ENCODE measurements at regions not wholly inside any gene's neighbourhood (a gene's known extent, or its start where the extent isn't known, plus 50 kb on each side); places are given as distances from the start of the nearest gene placed in this dataset.

GRCh38 chr18:51255693-51256092 is 58.2 kb upstream of the MEX3C start (continued):
- TF ChIP-seq, protein P1, sequence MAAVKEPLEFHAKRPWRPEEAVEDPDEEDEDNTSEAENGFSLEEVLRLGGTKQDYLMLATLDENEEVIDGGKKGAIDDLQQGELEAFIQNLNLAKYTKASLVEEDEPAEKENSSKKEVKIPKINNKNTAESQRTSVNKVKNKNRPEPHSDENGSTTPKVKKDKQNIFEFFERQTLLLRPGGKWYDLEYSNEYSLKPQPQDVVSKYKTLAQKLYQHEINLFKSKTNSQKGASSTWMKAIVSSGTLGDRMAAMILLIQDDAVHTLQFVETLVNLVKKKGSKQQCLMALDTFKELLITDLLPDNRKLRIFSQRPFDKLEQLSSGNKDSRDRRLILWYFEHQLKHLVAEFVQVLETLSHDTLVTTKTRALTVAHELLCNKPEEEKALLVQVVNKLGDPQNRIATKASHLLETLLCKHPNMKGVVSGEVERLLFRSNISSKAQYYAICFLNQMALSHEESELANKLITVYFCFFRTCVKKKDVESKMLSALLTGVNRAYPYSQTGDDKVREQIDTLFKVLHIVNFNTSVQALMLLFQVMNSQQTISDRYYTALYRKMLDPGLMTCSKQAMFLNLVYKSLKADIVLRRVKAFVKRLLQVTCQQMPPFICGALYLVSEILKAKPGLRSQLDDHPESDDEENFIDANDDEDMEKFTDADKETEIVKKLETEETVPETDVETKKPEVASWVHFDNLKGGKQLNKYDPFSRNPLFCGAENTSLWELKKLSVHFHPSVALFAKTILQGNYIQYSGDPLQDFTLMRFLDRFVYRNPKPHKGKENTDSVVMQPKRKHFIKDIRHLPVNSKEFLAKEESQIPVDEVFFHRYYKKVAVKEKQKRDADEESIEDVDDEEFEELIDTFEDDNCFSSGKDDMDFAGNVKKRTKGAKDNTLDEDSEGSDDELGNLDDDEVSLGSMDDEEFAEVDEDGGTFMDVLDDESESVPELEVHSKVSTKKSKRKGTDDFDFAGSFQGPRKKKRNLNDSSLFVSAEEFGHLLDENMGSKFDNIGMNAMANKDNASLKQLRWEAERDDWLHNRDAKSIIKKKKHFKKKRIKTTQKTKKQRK (IDR thresholded peaks at IDR 0.05; ENCODE audit: low read depth, low read length): no peak
- TF ChIP-seq, protein P2, sequence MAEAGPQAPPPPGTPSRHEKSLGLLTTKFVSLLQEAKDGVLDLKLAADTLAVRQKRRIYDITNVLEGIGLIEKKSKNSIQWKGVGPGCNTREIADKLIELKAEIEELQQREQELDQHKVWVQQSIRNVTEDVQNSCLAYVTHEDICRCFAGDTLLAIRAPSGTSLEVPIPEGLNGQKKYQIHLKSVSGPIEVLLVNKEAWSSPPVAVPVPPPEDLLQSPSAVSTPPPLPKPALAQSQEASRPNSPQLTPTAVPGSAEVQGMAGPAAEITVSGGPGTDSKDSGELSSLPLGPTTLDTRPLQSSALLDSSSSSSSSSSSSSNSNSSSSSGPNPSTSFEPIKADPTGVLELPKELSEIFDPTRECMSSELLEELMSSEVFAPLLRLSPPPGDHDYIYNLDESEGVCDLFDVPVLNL (IDR thresholded peaks at IDR 0.05; ENCODE audit: low read depth, low read length): no peak
- no peak for TF ChIP-seq RELB (IDR thresholded peaks at IDR 0.05; ENCODE audit: low read depth)
- TF ChIP-seq BRCA1 (IDR thresholded peaks at IDR 0.05; ENCODE audit: low read depth, low read length): no peak
- TF ChIP-seq NFIC (IDR thresholded peaks at IDR 0.05; ENCODE audit: low read depth, low read length): no peak

DNA sequence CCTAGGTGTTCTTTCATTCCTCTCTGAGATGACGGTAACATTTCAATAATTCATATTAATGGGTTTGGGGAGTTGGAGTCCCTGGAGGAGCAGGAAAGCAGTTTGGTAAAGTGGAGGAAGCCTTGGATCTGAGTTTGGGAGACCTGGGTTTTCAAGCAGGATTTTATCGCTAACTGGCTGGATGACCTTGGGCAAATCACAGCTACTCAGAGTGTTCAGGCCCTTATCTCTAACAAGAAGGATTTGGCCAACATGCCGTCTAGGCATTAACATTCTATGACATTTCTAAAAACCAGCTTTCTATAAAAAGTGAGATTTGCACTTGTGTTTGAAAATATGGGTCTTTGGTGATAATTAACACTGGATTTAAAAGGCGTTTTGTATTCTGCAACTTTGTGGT is 59.7 kb upstream of the MEX3C start:
- 72% methylated on average over 4 of the region's 4 CpGs for WGBS (ENCODE audit: insufficient coverage, insufficient replicate concordance, low lambda C conversion rate, missing lambda C conversion rate)
- ATAC-seq: no peak
- no peaks in the 10 kb centered on the region for H4K20me1 ChIP-seq (ENCODE audit: control insufficient read depth, insufficient read depth)
- RAD21 ChIA-PET (ENCODE audit: unreplicated experiment): no interaction called here
- H3K36me3 ChIP-seq (ENCODE audit: control insufficient read depth in 2 of 2, insufficient read depth in 2 of 2, low read length in 1 of 2): no peaks in the 10 kb centered on the region
- CTCF ChIA-PET: interaction anchor here (0.7 kb wide), 1 partner anchor 82 kb away, joined by 3 read pairs; no protein-coding TSS in a partner anchor
- no peak for FAIRE-seq
- no peak overlapping the region for H3K4me3 ChIP-seq
- no peaks in the 10 kb centered on the region for H3K9me3 ChIP-seq (replicated peaks; ENCODE audit: control insufficient read depth, insufficient read depth, low read length)
- intact Hi-C loops (cut with micrococcal nuclease; ENCODE audit: unreplicated experiment): no loop called here
- H3K4me1 ChIP-seq (ENCODE audit: control insufficient read depth, insufficient read depth, low read length): no peaks in the 10 kb centered on the region
- SMC1A ChIA-PET (ENCODE audit: uncharacterized antibody, unreplicated experiment): no interaction called here
- in situ Hi-C loops (cut with MboI): no loop called here
- POLR2A ChIA-PET: no interaction called here
- no peak overlapping the region for H2AFZ ChIP-seq (ENCODE audit: control insufficient read depth, low read depth, low read length)
- no peak for DNase-seq (ENCODE audit: low read depth, low spot score)
- no peak overlapping the region for H3K27ac ChIP-seq (ENCODE audit: control insufficient read depth, insufficient read depth)
- no peak overlapping the region for H3K9ac ChIP-seq (ENCODE audit: control insufficient read depth, insufficient read depth, low read length)
- H3K79me2 ChIP-seq (ENCODE audit: control insufficient read depth, insufficient read depth, low read length): no peaks in the 10 kb centered on the region
- H3K4me2 ChIP-seq (ENCODE audit: control insufficient read depth, insufficient read depth): no peak overlapping the region
- H3K27me3 ChIP-seq (replicated peaks in 1 of 2; ENCODE audit: control insufficient read depth in 2 of 2, insufficient read depth in 2 of 2, low read length in 1 of 2): no peaks in the 10 kb centered on the region
- no TSS peak for BruUV-seq (replicated peaks)
- TF ChIP-seq, protein P1 (IDR thresholded peaks at IDR 0.05; ENCODE audit: low read depth, low read length): no peak
- TF ChIP-seq ZSCAN29 (IDR thresholded peaks at IDR 0.05) (no peak), HDGF (IDR thresholded peaks at IDR 0.05) (no peak), MXI1 (IDR thresholded peaks at IDR 0.05; ENCODE audit: low read depth, low read length) (no peak), EGR1 (IDR thresholded peaks at IDR 0.05; ENCODE audit: borderline replicate concordance in 1 of 2, low read depth in 2 of 2, low read length in 2 of 2) (no peak), TCF12 (IDR thresholded peaks at IDR 0.05; ENCODE audit: low read depth, low read length) (no peak), IRF5 (IDR thresholded peaks at IDR 0.05; ENCODE audit: borderline replicate concordance) (no peak), FOS (IDR thresholded peaks at IDR 0.05; ENCODE audit: borderline replicate concordance, extremely low read depth, insufficient read length) (no peak)

Data from GM12878 (cell line).